Ovary (tissue), 7 donors: ENCODE measurements at regions not wholly inside any gene's neighbourhood (a gene's known extent, or its start where the extent isn't known, plus 50 kb on each side); places are given as distances from the start of the nearest gene placed in this dataset.
A peak's percentile ranks its signal among the peaks of the same experiment; 100 is the strongest.

ENCODE experiments used
- DNase-seq, 5 donors: peaks; one replicate each; pipeline ENCODE4 v3.0.0-alpha.2; 2019 to 2020
- H3K27ac ChIP-seq, 2 donors: fragments of 200-600 bp; one replicate each; pipeline versions ENCODE4 v1.5.1 to v1.8.0; 2019 to 2022
- H3K27me3 ChIP-seq: fragments of 200-600 bp; one replicate; pipeline ENCODE4 v1.8.0; 2022
- H3K36me3 ChIP-seq: fragments of 200-600 bp; sonication (generic); one replicate; pipeline ENCODE4 v1.5.1; 2019
- H3K4me1 ChIP-seq: one replicate; pipeline ENCODE4 v1.8.1; 2013; ENCODE audit warnings: mild to moderate bottlenecking, moderate library complexity; ENCODE audit not compliant: insufficient read depth
- H3K4me3 ChIP-seq: fragments of 200-600 bp; sonication (generic); one replicate; pipeline ENCODE4 v1.5.1; 2017
- H3K9me3 ChIP-seq, 2 donors: fragments of 200-600 bp in 1 of 2; sonication (generic) in 1 of 2; one replicate each; pipeline versions ENCODE4 v1.5.1 to v1.8.1; 2013 to 2019; ENCODE audit warnings: mild to moderate bottlenecking in 1 of 2, moderate library complexity in 1 of 2
- CTCF ChIP-seq, 3 donors: fragments of 450-650 bp in 2 of 3; fragments of 200-600 bp in 1 of 3; IDR thresholded peaks; one replicate each; pipeline versions ENCODE4 v1.5.1 to v1.8.0; 2016 to 2022; ENCODE audit warnings: antibody characterized with exemption in 3 of 3, mild to moderate bottlenecking in 1 of 3
- EP300 ChIP-seq: sonication (generic); formaldehyde crosslinking; IDR thresholded peaks from one replicate; pipeline ENCODE4 v1.6.1; 2017; ENCODE audit warnings: antibody characterized with exemption
- POLR2A ChIP-seq: fragments of 450-650 bp; IDR thresholded peaks from one replicate; pipeline ENCODE4 v1.6.1; 2017; ENCODE audit warnings: antibody characterized with exemption, mild to moderate bottlenecking, moderate library complexity
- WGBS, 3 donors: extraction: QIAGEN DNeasy Blood & Tissue Kit in 1 of 3; methylation state at CpG; one replicate each; pipeline versions ENCODE4 v1.1.5 to v1.1.7; 2013 to 2017; 5-methylcytosine and 5-hydroxymethylcytosine counted together
- intact Hi-C, 4 donors: fragments of 100-400 bp; cut with DNase I; formaldehyde crosslinking; loops; one replicate each; pipeline versions ENCODE4 v1.11.0 to v1.15.1; 2022 to 2023
- donor health status: DM: no; HTN: no; CAD: no; lungs with moderate emphysema.
- donor health status: DM: no; HTN: no; CAD: no.
- donor health status: Bipolar disorder and iron deficiency.
- donor health status: DM: no; HTN: no; CAD: no.
- donor health status: DM: yes; HTN: yes; CAD: no.

GRCh38 chr17:12521416-12521815 lies 144.3 kb upstream of the MYOCD start:
- H3K4me3 ChIP-seq, result no peak overlapping the region
- no peaks in the 10 kb centered on the region for H3K9me3 ChIP-seq
- no peak for DNase-seq
- H3K36me3 ChIP-seq, result no peaks in the 10 kb centered on the region
- no peak overlapping the region for H3K27ac ChIP-seq
- H3K4me1 ChIP-seq, result peaks cover 3% of the 10 kb centered on the region
- intact Hi-C loops, result no loop called here
- WGBS, 3 donors, result 85% methylated on average over 7 of the region's 7 CpGs
- no peaks in the 10 kb centered on the region for H3K27me3 ChIP-seq
- TF ChIP-seq EP300, result no peak
- TF ChIP-seq POLR2A, result no peak
- no peak for TF ChIP-seq CTCF (IDR thresholded peaks at IDR 0.05)

GRCh38 chr17:12522336-12522735 lies 143.4 kb upstream of the MYOCD start:
- intact Hi-C loops, result no loop called here
- no peaks in the 10 kb centered on the region for H3K27me3 ChIP-seq

GRCh38 chr17:12522743-12523183 lies 142.9 kb upstream of the MYOCD start:
- DNase-seq, result peak in 2 of 5 donors; percentile 11 to 13

More at GRCh38 chr17:12522336-12522735, 143.4 kb upstream of the MYOCD start:
- H3K27ac ChIP-seq, result no peak overlapping the region
- no peaks in the 10 kb centered on the region for H3K9me3 ChIP-seq
- peaks cover 3% of the 10 kb centered on the region for H3K4me1 ChIP-seq
- DNase-seq, result no peak
- TF ChIP-seq CTCF (IDR thresholded peaks at IDR 0.05), result no peak
- TF ChIP-seq EP300, result no peak
- TF ChIP-seq POLR2A, result no peak
- no peaks in the 10 kb centered on the region for H3K36me3 ChIP-seq
- H3K4me3 ChIP-seq, result no peak overlapping the region
- 75 to 82% (median 76%) methylated on average over 7 of the region's 7 CpGs for WGBS, 3 donors

GRCh38 chr17:12523244-12523643 lies 142.4 kb upstream of the MYOCD start:
- peaks cover 3% of the 10 kb centered on the region for H3K4me1 ChIP-seq
- TF ChIP-seq POLR2A (no peak), EP300 (no peak), CTCF (IDR thresholded peaks at IDR 0.05) (no peak)
- H3K27ac ChIP-seq, result no peak overlapping the region
- no peak overlapping the region for H3K4me3 ChIP-seq
- intact Hi-C loops, result no loop called here
- DNase-seq, result no peak
- WGBS, 3 donors, result 75 to 81% (median 76%) methylated on average over 5 of the region's 5 CpGs
- H3K27me3 ChIP-seq, result no peaks in the 10 kb centered on the region
- H3K36me3 ChIP-seq, result no peaks in the 10 kb centered on the region
- no peaks in the 10 kb centered on the region for H3K9me3 ChIP-seq

More at GRCh38 chr17:12522743-12523183, 142.9 kb upstream of the MYOCD start:
- intact Hi-C loops, result no loop called here
- Histone ChIP-seq H3K36me3 (no peaks in the 10 kb centered on the region), H3K4me1 (peaks cover 3% of the 10 kb centered on the region), H3K27me3 (no peaks in the 10 kb centered on the region), H3K4me3 (no peak overlapping the region), H3K9me3 (no peaks in the 10 kb centered on the region), H3K27ac (no peak overlapping the region)
- TF ChIP-seq POLR2A (no peak), CTCF (IDR thresholded peaks at IDR 0.05) (no peak), EP300 (no peak)
- 4 to 12% (median 6%) methylated on average over 6 of the region's 6 CpGs for WGBS, 3 donors
